ENCODE measurements at regions not wholly inside any gene's neighbourhood (a gene's known extent, or its start where the extent isn't known, plus 50 kb on each side); places are given as distances from the start of the nearest gene placed in this dataset.

DNA sequence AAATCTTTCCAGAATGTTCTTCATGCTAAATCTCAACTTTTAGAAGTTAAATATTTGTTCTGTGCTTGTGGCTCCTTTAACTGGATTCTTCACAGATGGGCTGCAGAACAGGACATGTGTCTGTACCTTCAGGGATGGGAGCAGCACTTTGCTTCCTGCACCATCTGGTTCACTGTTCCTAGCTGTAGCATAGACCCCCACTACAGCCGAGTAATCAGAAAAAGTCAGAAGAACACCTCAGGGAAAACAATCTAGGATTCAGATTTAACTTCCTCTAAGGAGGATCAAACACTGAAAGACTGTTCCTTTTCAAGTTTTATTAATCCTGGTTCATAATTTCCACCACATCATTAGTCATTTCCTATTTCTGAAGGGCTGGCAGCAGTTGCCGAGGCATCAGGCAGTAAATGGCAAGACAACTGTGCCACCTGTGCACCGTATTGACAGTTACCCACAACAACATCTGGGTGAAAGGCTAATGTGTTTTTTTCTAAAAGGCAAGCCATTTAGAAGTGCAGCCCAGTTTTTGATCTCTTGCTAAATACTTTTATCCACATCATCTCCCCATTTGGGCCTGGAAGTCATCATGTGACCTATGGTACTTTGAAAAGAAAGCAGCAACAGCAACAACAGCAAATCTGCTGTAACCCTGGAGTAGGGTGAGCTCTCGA lies 212.8 kb upstream of the BMP4 start:
- H3K27me3 ChIP-seq (ENCODE audit: control insufficient read depth, extremely low read depth, insufficient read depth, low read length) = no peaks in the 10 kb centered on the region
- DNase-seq (ENCODE audit: low read depth, low spot score) (no peak), FAIRE-seq (peak; percentile 79)
- dilution Hi-C loops (cut with MboI; ENCODE audit: extremely low pct_ligation_motif_present, low sequenced_read_pairs) = no loop called here
- H3K9me1 ChIP-seq (ENCODE audit: control insufficient read depth, extremely low read depth, insufficient read depth, low read length) = no peaks in the 10 kb centered on the region
- H3K27ac ChIP-seq (ENCODE audit: control insufficient read depth, insufficient read depth, low read length) = peak overlapping the region; percentile 65
- no peaks in the 10 kb centered on the region for H4K20me1 ChIP-seq (ENCODE audit: control insufficient read depth, extremely low read depth, insufficient read depth, low read length)
- no peaks in the 10 kb centered on the region for H3K36me3 ChIP-seq (ENCODE audit: control insufficient read depth in 2 of 2, extremely low read depth in 1 of 2, insufficient read depth in 2 of 2, low read length in 2 of 2)
- no peak for TF ChIP-seq EZH2 (IDR thresholded peaks at IDR 0.05; ENCODE audit: low read length)
- TF ChIP-seq, protein P1, sequence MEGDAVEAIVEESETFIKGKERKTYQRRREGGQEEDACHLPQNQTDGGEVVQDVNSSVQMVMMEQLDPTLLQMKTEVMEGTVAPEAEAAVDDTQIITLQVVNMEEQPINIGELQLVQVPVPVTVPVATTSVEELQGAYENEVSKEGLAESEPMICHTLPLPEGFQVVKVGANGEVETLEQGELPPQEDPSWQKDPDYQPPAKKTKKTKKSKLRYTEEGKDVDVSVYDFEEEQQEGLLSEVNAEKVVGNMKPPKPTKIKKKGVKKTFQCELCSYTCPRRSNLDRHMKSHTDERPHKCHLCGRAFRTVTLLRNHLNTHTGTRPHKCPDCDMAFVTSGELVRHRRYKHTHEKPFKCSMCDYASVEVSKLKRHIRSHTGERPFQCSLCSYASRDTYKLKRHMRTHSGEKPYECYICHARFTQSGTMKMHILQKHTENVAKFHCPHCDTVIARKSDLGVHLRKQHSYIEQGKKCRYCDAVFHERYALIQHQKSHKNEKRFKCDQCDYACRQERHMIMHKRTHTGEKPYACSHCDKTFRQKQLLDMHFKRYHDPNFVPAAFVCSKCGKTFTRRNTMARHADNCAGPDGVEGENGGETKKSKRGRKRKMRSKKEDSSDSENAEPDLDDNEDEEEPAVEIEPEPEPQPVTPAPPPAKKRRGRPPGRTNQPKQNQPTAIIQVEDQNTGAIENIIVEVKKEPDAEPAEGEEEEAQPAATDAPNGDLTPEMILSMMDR (optimal IDR thresholded peaks at IDR 0.05 in 1 of 3, IDR thresholded peaks at IDR 0.05 in 1 of 3, conservative IDR thresholded peaks at IDR 0.05 in 1 of 3; ENCODE audit: extremely low read depth in 1 of 3, insufficient read depth in 2 of 3, low read length in 3 of 3) = peak in 1 of 3 experiments; percentile 24
- peaks cover 39% of the 10 kb centered on the region for H3K4me1 ChIP-seq (ENCODE audit: control insufficient read depth, extremely low read depth, insufficient read depth, low read length)
- no peaks in the 10 kb centered on the region for H3K79me2 ChIP-seq (ENCODE audit: control insufficient read depth, insufficient read depth, low read length)
- H3K4me2 ChIP-seq (ENCODE audit: control insufficient read depth, extremely low read depth, insufficient read depth, low read depth, low read length) = peak overlapping the region; percentile 67
- no peaks in the 10 kb centered on the region for H3K9me3 ChIP-seq (ENCODE audit: control insufficient read depth, low read depth, low read length)
- H3K4me3 ChIP-seq (ENCODE audit: control insufficient read depth in 2 of 3, extremely low read depth in 1 of 3, insufficient read depth in 2 of 3, low read depth in 1 of 3, low read length in 3 of 3) = no peak overlapping the region
- peak overlapping the region; percentile 6 for H3K9ac ChIP-seq (ENCODE audit: control insufficient read depth, extremely low read depth, insufficient read depth, low read length)
- H2AFZ ChIP-seq (ENCODE audit: control insufficient read depth, low read length) = no peak overlapping the region

DNA sequence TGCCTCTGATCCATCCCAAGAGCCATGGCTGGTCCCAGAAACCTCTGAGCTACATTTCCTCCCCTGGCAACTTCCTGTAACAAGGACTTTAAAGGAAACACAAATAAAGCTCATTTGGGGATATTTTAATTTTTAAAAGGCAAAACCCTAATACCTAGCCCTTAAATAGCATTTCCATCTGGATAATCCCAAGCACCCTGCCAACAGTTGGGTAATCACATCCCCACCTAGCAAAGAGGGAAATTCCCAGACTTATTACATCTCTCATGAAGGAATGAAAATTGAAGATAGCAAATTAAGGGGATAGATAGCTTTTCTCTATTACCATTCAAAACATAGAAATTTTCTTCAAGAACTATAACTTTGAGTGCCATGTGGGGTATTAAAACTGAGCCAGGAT lies 213.7 kb upstream of the BMP4 start:
- H4K20me1 ChIP-seq (ENCODE audit: control insufficient read depth, extremely low read depth, insufficient read depth, low read length) = no peaks in the 10 kb centered on the region
- no peak overlapping the region for H3K4me2 ChIP-seq (ENCODE audit: control insufficient read depth, extremely low read depth, insufficient read depth, low read depth, low read length)
- DNase-seq (ENCODE audit: low read depth, low spot score) (no peak), FAIRE-seq (no peak)
- H3K27me3 ChIP-seq (ENCODE audit: control insufficient read depth, extremely low read depth, insufficient read depth, low read length) = no peaks in the 10 kb centered on the region
- H3K9me3 ChIP-seq (ENCODE audit: control insufficient read depth, low read depth, low read length) = no peaks in the 10 kb centered on the region
- H2AFZ ChIP-seq (ENCODE audit: control insufficient read depth, low read length) = no peak overlapping the region
- no peaks in the 10 kb centered on the region for H3K9me1 ChIP-seq (ENCODE audit: control insufficient read depth, extremely low read depth, insufficient read depth, low read length)
- peaks cover 40% of the 10 kb centered on the region for H3K4me1 ChIP-seq (ENCODE audit: control insufficient read depth, extremely low read depth, insufficient read depth, low read length)
- no peaks in the 10 kb centered on the region for H3K79me2 ChIP-seq (ENCODE audit: control insufficient read depth, insufficient read depth, low read length)
- TF ChIP-seq EZH2 (IDR thresholded peaks at IDR 0.05; ENCODE audit: low read length) = no peak
- TF ChIP-seq, protein P1 (optimal IDR thresholded peaks at IDR 0.05 in 1 of 3, IDR thresholded peaks at IDR 0.05 in 1 of 3, conservative IDR thresholded peaks at IDR 0.05 in 1 of 3; ENCODE audit: extremely low read depth in 1 of 3, insufficient read depth in 2 of 3, low read length in 3 of 3) = no peak
- H3K36me3 ChIP-seq (ENCODE audit: control insufficient read depth in 2 of 2, extremely low read depth in 1 of 2, insufficient read depth in 2 of 2, low read length in 2 of 2) = no peaks in the 10 kb centered on the region
- dilution Hi-C loops (cut with MboI; ENCODE audit: extremely low pct_ligation_motif_present, low sequenced_read_pairs) = no loop called here
- H3K9ac ChIP-seq (ENCODE audit: control insufficient read depth, extremely low read depth, insufficient read depth, low read length) = no peak overlapping the region
- H3K27ac ChIP-seq (ENCODE audit: control insufficient read depth, insufficient read depth, low read length) = peak overlapping the region; percentile 65
- H3K4me3 ChIP-seq (ENCODE audit: control insufficient read depth in 2 of 3, extremely low read depth in 1 of 3, insufficient read depth in 2 of 3, low read depth in 1 of 3, low read length in 3 of 3) = no peak overlapping the region
